MM.1S (cell line): ENCODE measurements at regions not wholly inside any gene's neighbourhood (a gene's known extent, or its start where the extent isn't known, plus 50 kb on each side); places are given as distances from the start of the nearest gene placed in this dataset.

Experiments used
- DNase-seq: peaks from one replicate; pipeline ENCODE4 v3.0.0-alpha.2; 2015
- H2AFZ ChIP-seq: fragments of 300-600 bp; sonication (generic); 2 replicates; pipeline ENCODE4 v1.6.0; 2016; ENCODE audit warnings: antibody characterized with exemption, low read length
- H3F3A ChIP-seq: fragments of 300-600 bp; sonication (generic); 2 replicates; pipeline ENCODE4 v1.6.1; 2016; ENCODE audit warnings: mild to moderate bottlenecking, antibody characterized with exemption, low read length, moderate library complexity, mixed read lengths; ENCODE audit not compliant: insufficient read depth
- H3K27ac ChIP-seq: fragments of 300-600 bp; sonication (generic); 2 replicates; pipeline ENCODE4 v1.5.1; 2016; ENCODE audit warnings: mild to moderate bottlenecking, low read length
- H3K27me3 ChIP-seq: fragments of 300-600 bp; sonication (generic); replicated peaks from 2 replicates; pipeline ENCODE4 v1.6.0; 2016; ENCODE audit warnings: low read length; ENCODE audit not compliant: insufficient read depth
- H3K36me3 ChIP-seq: fragments of 300-600 bp; sonication (generic); replicated peaks from 2 replicates; pipeline ENCODE4 v1.6.1; 2016; ENCODE audit warnings: mild to moderate bottlenecking, low read length, mixed read lengths; ENCODE audit not compliant: insufficient read depth
- H3K4me1 ChIP-seq: fragments of 300-600 bp; sonication (generic); 2 replicates; pipeline ENCODE4 v1.6.1; 2016; ENCODE audit warnings: low read length, mixed read lengths
- H3K4me2 ChIP-seq: fragments of 300-600 bp; sonication (generic); 2 replicates; pipeline ENCODE4 v1.6.0; 2016; ENCODE audit warnings: low read depth, low read length
- H3K4me3 ChIP-seq: fragments of 300-600 bp; sonication (generic); 2 replicates; pipeline ENCODE4 v1.5.1; 2016; ENCODE audit warnings: low read length, mixed read lengths
- H3K79me2 ChIP-seq: fragments of 300-600 bp; sonication (generic); 2 replicates; pipeline ENCODE4 v1.6.1; 2016; ENCODE audit warnings: mixed run types, low read length, mixed read lengths
- H3K9ac ChIP-seq: fragments of 300-600 bp; sonication (generic); 2 replicates; pipeline ENCODE4 v1.6.1; 2016; ENCODE audit warnings: low read length, mixed read lengths
- H3K9me2 ChIP-seq: fragments of 300-600 bp; sonication (generic); replicated peaks from 2 replicates; pipeline ENCODE4 v1.6.1; 2016; ENCODE audit warnings: mild to moderate bottlenecking, low read length, mixed read lengths; ENCODE audit not compliant: insufficient read depth
- H3K9me3 ChIP-seq: fragments of 300-600 bp; sonication (generic); replicated peaks from 2 replicates; pipeline ENCODE4 v1.6.1; 2016; ENCODE audit warnings: mild to moderate bottlenecking, low read length, mixed read lengths; ENCODE audit not compliant: insufficient read depth
- H4K20me1 ChIP-seq: fragments of 300-600 bp; sonication (generic); 2 replicates; pipeline ENCODE4 v1.6.1; 2016; ENCODE audit warnings: mild to moderate bottlenecking, low read length, moderate library complexity, mixed read lengths; ENCODE audit not compliant: insufficient read depth
- EZH2 ChIP-seq: fragments of 300-600 bp; sonication (generic); optimal IDR thresholded peaks from 2 replicates; pipeline ENCODE3; 2017; ENCODE audit warnings: low read depth, mild to moderate bottlenecking, antibody characterized with exemption, low read length, mixed read lengths
- EZH2phosphoT487 ChIP-seq: fragments of 300-600 bp; sonication (generic); IDR thresholded peaks from 2 replicates; pipeline ENCODE4 v1.6.1; 2018; ENCODE audit warnings: antibody characterized with exemption, low read length
- TF ChIP-seq, protein P1 (sequence below): fragments of 300-600 bp; sonication (generic); IDR thresholded peaks from 2 replicates; pipeline ENCODE4 v1.5.1; 2016; ENCODE audit warnings: antibody characterized with exemption, low read length, mixed read lengths

GRCh38 chr4:35300996-35301774, 943.1 kb downstream of the ARAP2 start:
- no peak overlapping the region for H2AFZ ChIP-seq
- H4K20me1 ChIP-seq, result no peaks in the 10 kb centered on the region
- no peaks in the 10 kb centered on the region for H3K36me3 ChIP-seq
- H3K79me2 ChIP-seq, result no peaks in the 10 kb centered on the region
- no peaks in the 10 kb centered on the region for H3K27me3 ChIP-seq
- DNase-seq, result no peak
- H3K9me2 ChIP-seq, result no peaks in the 10 kb centered on the region
- no peaks in the 10 kb centered on the region for H3K9me3 ChIP-seq
- no peaks in the 10 kb centered on the region for H3F3A ChIP-seq
- no peak overlapping the region for H3K9ac ChIP-seq
- no peak overlapping the region for H3K4me3 ChIP-seq
- TF ChIP-seq, protein P1, sequence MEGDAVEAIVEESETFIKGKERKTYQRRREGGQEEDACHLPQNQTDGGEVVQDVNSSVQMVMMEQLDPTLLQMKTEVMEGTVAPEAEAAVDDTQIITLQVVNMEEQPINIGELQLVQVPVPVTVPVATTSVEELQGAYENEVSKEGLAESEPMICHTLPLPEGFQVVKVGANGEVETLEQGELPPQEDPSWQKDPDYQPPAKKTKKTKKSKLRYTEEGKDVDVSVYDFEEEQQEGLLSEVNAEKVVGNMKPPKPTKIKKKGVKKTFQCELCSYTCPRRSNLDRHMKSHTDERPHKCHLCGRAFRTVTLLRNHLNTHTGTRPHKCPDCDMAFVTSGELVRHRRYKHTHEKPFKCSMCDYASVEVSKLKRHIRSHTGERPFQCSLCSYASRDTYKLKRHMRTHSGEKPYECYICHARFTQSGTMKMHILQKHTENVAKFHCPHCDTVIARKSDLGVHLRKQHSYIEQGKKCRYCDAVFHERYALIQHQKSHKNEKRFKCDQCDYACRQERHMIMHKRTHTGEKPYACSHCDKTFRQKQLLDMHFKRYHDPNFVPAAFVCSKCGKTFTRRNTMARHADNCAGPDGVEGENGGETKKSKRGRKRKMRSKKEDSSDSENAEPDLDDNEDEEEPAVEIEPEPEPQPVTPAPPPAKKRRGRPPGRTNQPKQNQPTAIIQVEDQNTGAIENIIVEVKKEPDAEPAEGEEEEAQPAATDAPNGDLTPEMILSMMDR, result no peak
- TF ChIP-seq EZH2phosphoT487, result no peak
- TF ChIP-seq EZH2, result no peak
- H3K4me1 ChIP-seq, result no peaks in the 10 kb centered on the region
- no peak overlapping the region for H3K27ac ChIP-seq
- no peak overlapping the region for H3K4me2 ChIP-seq

- no peaks in the 10 kb centered on the region for H3K9me2 ChIP-seq
- H3K9me3 ChIP-seq, result no peaks in the 10 kb centered on the region
- no peaks in the 10 kb centered on the region for H3K27me3 ChIP-seq
- DNase-seq, result no peak
- H3K4me3 ChIP-seq, result no peak overlapping the region
- H3K27ac ChIP-seq, result no peak overlapping the region
- no peaks in the 10 kb centered on the region for H4K20me1 ChIP-seq
- no peak overlapping the region for H3K4me2 ChIP-seq
- H2AFZ ChIP-seq, result no peak overlapping the region
- TF ChIP-seq EZH2phosphoT487 (no peak), EZH2 (no peak)
- TF ChIP-seq, protein P1, result no peak
- no peaks in the 10 kb centered on the region for H3F3A ChIP-seq
- no peaks in the 10 kb centered on the region for H3K4me1 ChIP-seq
- H3K9ac ChIP-seq, result no peak overlapping the region
- no peaks in the 10 kb centered on the region for H3K79me2 ChIP-seq
- no peaks in the 10 kb centered on the region for H3K36me3 ChIP-seq
These were observed 928.9 kb downstream of the ARAP2 start for GRCh38 chr4:35315419-35315818.

GRCh38 chr4:35325908-35326453, 918.3 kb downstream of the ARAP2 start:
- Histone ChIP-seq H3K4me1 (no peaks in the 10 kb centered on the region), H3K79me2 (no peaks in the 10 kb centered on the region), H3K27ac (no peak overlapping the region), H3K9ac (no peak overlapping the region), H3K9me3 (no peaks in the 10 kb centered on the region), H2AFZ (0 out of 2 replicates have a peak overlapping the region, but pooled peaks have one; percentile 3), H3K4me3 (no peak overlapping the region), H3K27me3 (no peaks in the 10 kb centered on the region), H3K9me2 (no peaks in the 10 kb centered on the region), H3K36me3 (no peaks in the 10 kb centered on the region), H4K20me1 (no peaks in the 10 kb centered on the region), H3K4me2 (no peak overlapping the region), H3F3A (no peaks in the 10 kb centered on the region)
- DNase-seq, result no peak
- TF ChIP-seq, protein P1, result no peak
- TF ChIP-seq EZH2 (no peak), EZH2phosphoT487 (no peak)
